ENCODE measurements at regions not wholly inside any gene's neighbourhood (a gene's known extent, or its start where the extent isn't known, plus 50 kb on each side); places are given as distances from the start of the nearest gene placed in this dataset.
"Not testable (repeated sequence)": the region's sequence is repeated elsewhere in the genome, so short reads cannot be mapped to it uniquely, and the experiment has no call there.

GRCh38 chr17:64771980-64772844, 110.1 kb upstream of the SMURF2 start:
- DNase-seq, result no peak

GRCh38 chr17:64769712-64770111, 107.6 kb upstream of the SMURF2 start:
- DNase-seq, result no peak

DNA sequence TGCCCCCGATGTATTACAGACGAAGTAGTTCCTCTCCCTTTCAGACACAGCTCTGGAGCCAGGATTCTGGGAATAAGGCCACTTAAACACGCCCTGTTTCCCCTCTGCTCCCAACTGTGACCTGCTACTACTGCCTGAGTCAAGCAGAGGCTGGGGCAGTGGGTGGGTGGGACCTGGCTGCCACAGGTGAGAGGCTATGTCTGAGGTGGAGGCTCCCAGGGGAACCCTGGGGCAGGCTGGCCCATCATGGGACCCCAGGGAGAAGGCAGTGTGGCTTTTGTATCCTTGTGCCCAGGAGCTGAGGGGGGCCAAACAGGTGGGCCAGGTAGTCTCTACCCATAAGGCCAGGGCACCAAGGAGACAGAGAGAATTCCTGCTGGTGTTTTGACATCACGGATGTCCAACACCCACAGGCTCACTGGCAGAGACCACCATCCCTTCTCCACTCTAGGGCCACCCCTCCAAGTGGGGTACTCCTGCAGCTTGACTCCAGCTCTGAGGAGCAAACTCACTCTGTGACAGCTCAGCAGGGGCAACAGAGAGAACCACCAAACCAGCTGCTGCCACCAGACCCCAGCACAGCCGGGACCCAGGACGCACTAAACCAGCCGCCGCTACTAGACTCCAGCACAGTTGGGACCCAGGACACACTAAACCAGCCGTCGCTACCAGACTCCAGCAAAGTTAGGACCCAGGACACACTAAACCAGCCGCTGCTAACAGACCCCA, 105.3 kb upstream of the SMURF2 start:
- DNase-seq, result no peak

- DNase-seq, result no peak
These were observed 103.2 kb upstream of the SMURF2 start for GRCh38 chr17:64765191-64765889.

GRCh38 chr17:64750891-64751677, 89.0 kb upstream of the SMURF2 start:
- no peak for DNase-seq

- DNase-seq, result no peak
These were observed 88.4 kb upstream of the SMURF2 start for GRCh38 chr17:64750478-64750877.

DNA sequence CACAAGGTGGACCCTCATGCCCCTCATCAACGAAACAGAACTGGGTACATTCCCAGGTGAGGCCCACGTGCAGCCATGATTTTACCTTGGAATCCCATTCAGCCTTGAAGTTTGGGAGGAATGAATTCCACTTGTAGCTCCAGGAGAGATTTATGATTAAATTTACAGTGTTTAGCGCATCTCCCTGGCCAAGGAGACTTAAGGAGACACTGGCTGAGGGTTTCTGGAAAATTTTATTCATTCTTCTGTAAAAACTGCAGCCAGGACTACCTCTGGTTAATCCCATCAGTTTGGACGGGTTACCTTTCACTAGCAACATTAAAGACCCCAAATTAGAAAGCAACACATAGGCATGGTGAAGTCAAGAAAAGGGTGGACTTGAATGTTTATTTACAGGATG, 87.2 kb upstream of the SMURF2 start:
- DNase-seq, result no peak

GRCh38 chr17:64747938-64748540, 85.9 kb upstream of the SMURF2 start:
- no peak for DNase-seq

DNA sequence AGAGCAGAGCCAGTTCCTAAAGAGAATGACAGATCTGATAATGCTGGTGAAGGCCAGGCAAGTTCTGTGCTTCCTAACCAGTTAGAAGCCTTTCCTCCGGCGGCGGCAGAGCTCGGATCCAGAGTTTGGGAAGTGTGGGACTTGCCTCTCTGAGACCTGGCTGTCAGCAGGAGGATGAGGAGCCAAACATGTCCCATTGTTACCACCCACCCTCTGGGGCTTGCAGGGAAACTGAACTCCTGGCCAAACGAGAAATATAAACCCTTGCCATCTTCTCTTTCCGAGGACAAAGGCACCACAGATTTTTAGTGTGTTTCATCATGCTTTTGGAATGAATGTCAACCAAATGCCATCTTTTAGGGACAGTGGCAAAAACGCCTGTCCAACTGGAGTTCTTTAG, 80.2 kb upstream of the SMURF2 start:
- DNase-seq, result no peak

DNA sequence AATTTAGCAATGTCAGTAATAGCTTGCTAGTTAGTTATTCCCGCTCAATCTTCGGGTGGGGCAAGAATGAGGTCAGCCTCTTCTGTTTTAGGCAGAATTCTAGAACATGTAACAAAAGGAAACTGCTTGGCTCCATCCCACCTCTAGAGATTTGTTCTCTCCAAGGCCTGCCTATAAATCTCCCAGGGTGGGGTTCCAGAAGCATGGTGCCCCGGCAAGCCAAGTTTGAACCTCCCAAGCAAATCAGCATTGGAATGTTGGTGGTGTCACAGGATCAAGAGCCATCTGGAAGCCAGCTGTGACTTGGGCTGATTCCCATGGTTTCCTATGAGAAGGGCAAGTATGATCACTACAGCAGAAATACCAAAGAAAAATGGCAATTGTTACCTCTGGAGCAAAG, 79.8 kb upstream of the SMURF2 start:
- not testable (repeated sequence) for DNase-seq

GRCh38 chr17:64741038-64741641, 79.0 kb upstream of the SMURF2 start:
- DNase-seq, result no peak

DNA sequence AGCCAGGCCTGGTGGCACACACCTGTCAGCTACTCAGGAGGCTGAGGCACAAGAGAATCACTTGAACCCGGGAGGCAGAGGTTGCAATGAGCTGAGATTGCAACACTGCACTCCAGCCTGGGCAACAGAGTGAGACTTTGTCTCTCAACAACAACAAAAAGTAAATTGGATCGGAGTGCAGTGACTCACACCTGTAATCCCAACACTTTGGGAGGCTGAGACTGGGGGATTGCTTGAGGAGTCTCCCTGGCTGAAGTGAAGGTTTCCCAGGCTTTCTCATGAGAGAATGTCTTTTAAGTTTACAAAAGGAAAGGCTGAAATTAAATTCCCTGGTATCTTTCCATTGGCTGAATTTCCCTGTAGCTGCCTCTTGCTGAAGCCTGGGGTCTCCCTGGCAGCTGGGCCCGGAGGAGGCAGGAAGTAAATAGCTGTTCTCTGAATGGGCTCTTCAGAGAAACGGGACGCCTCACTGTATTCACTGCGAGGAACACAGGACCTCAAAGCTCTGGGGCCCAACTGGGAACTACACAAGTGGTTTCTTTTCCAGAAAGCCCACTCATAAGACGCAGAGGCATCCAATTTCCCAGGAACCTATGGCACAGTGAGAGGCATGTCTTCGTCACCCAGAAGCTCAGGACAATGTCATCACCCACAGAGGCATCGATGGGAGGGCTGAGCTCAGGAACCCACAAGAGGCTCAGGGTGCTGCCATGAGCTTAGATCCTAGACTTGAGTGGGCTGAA, 77.4 kb upstream of the SMURF2 start:
- DNase-seq, result no peak

GRCh38 chr17:64736804-64737492, 74.8 kb upstream of the SMURF2 start:
- DNase-seq, result no peak

DNA sequence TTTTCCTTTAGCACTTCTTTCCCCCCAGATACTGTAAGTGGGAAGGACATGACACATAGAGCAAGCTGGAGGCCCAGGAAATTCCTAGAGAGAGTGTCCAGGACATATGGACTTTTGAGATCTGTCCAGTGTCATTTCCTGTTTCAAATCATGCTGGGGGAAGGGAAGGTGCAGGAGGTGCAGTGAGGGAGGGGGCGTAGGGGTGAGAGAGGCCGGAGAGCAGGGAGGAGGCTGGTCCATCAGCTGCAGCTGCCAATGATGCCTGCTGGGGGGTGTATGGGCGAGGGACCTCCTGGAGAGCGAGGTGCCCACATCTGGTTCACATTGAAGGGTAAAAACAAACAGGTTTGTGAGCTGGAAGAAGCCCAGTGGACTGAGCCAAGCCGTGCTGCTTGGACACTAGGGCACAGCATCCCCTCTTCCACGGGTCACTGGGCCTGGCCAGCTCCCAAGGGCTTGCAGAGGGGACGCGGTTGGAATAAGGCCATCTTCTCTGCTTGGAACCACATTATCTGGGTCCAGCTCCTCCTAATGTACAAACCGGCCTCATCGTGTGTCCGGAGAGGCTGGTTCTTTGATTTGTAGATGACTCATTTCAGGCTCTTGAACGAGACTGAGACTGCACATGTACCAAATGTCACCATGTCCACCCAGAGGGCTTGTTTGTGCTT, 70.4 kb upstream of the SMURF2 start:
- DNase-seq, result no peak

DNA sequence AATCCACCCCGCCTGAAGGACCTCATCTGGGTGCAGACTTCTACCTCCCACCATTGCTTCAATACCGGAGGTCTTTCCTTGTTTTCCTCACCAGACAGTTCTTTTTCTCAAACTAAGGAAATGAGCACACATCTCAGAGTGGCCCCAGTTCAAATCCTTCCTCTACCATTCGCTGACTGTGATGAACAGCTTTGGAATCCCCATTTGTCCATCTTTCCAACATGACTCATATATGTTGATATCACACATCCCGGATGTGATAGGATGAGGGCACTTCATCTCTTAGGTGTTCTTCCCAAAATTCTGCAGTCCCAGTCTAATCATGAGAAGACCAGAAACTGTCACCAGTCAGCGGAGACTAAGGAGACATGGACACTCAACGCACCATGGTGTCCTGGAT, 67.9 kb upstream of the SMURF2 start:
- DNase-seq, result not testable (repeated sequence)

DNA sequence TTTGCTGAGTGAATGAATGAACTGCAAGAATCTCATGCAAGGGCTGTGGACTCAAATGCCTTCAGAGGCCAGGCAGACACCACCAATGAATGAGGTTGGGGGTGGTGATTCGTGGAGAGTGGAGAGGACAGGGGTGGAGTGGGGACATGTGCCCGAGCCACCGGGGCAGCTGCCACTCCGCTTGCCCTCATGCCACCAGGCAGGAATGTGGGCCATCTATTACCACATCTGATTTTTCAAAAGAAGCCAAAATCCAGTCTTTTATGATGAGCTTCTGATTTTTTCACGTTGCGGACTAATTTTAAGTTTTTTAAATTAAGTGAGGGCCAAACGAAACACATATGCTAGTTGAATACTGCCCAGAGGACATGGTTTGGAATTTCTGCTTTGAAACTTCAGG, 67.1 kb upstream of the SMURF2 start:
- DNase-seq, result no peak

DNA sequence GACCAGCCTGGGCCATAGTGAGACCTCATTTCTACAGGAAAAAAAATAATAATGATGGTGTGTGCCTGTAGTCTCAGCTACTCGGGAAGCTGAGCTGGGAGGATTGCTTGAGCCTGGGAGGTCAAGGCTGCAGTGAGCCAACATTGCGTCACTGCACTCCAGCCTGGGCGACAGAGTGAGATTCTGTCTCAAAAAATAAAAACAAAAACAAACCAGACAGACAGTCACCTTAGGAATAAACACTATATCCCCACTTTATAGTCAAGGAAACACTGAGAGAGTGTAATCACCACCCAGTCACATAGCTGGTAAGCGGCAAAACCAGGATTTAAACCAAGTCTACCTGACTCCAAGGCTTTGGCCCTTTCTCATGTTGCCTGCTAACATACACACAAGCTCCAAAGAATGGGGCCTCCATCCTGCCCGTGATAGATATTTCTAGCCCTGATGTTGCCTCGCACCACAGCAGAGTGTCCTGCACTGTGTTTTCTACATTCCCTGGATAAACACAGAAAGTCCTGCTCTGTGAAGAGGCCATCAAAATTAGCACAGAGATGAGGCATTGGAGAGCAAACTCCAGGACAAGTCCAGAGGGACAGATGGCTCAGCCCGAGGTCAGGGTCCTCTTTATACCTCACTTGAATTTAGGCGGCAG, 66.1 kb upstream of the SMURF2 start:
- no peak for DNase-seq

- not testable (repeated sequence) for DNase-seq
These were observed 63.9 kb upstream of the SMURF2 start for GRCh38 chr17:64726025-64726424.

DNA sequence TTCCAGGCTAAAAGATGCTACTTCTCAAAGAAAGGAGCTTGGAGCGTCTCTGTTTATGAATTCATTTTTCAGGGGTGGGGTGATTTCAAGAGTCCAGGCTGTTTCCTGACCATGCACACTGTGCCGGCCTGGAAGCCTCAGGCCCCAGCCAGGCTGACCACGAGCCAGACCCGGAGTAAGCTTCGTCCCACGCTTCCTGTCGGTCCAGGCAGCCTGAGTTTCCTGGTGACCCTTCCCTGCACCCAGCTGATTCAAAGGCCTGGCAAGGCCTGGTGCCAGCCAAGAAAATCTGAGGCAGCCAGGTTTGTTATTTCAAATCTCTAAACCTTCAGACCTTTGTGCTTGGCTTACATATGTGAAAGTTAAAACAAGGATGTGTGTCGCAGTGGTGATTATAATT, 62.1 kb upstream of the SMURF2 start:
- not testable (repeated sequence) for DNase-seq
